ENCODE measurements at regions not wholly inside any gene's neighbourhood (a gene's known extent, or its start where the extent isn't known, plus 50 kb on each side); places are given as distances from the start of the nearest gene placed in this dataset.
"Not testable (repeated sequence)": the region's sequence is repeated elsewhere in the genome, so short reads cannot be mapped to it uniquely, and the experiment has no call there.

GRCh38 chr5:167415779-167416746 lies 875.4 kb upstream of the WWC1 start:
- no peak for DNase-seq (ENCODE audit: unreplicated experiment)
- POLR2A ChIA-PET, result no interaction called here
- Mint-ChIP-seq H3K4me3 (ENCODE audit: unreplicated experiment) (no peak overlapping the region), H3K27ac (ENCODE audit: low read depth, unreplicated experiment) (no peak overlapping the region), H3K27me3 (ENCODE audit: insufficient read depth, unreplicated experiment) (no peaks in the 10 kb centered on the region), H3K4me1 (ENCODE audit: insufficient read depth, unreplicated experiment) (peaks cover 16% of the 10 kb centered on the region), H3K36me3 (ENCODE audit: insufficient read depth, unreplicated experiment) (no peaks in the 10 kb centered on the region), H3K9me3 (ENCODE audit: unreplicated experiment) (no peaks in the 10 kb centered on the region)
- TF ChIP-seq CTCF (IDR thresholded peaks at IDR 0.05; ENCODE audit: unreplicated experiment), result no peak
- no TSS peak for BruUV-seq (replicated peaks)
- CTCF ChIA-PET, result no interaction called here
- intact Hi-C loops (cut with micrococcal nuclease), result no loop called here

GRCh38 chr5:167417662-167418061 lies 873.8 kb upstream of the WWC1 start:
- intact Hi-C loops (cut with micrococcal nuclease), result no loop called here
- CTCF ChIA-PET, result no interaction called here
- no peak for TF ChIP-seq CTCF (IDR thresholded peaks at IDR 0.05; ENCODE audit: unreplicated experiment)
- DNase-seq (ENCODE audit: unreplicated experiment), result no peak
- no peak overlapping the region for H3K27ac Mint-ChIP-seq (ENCODE audit: low read depth, unreplicated experiment)
- no peaks in the 10 kb centered on the region for H3K36me3 Mint-ChIP-seq (ENCODE audit: insufficient read depth, unreplicated experiment)
- H3K9me3 Mint-ChIP-seq (ENCODE audit: unreplicated experiment), result no peaks in the 10 kb centered on the region
- no TSS peak for BruUV-seq (replicated peaks)
- H3K27me3 Mint-ChIP-seq (ENCODE audit: insufficient read depth, unreplicated experiment), result no peaks in the 10 kb centered on the region
- POLR2A ChIA-PET, result interaction anchor here (0.7 kb wide), 1 partner anchor 11 kb away, joined by 4 read pairs; no protein-coding TSS in a partner anchor
- H3K4me1 Mint-ChIP-seq (ENCODE audit: insufficient read depth, unreplicated experiment), result peaks cover 13% of the 10 kb centered on the region
- no peak overlapping the region for H3K4me3 Mint-ChIP-seq (ENCODE audit: unreplicated experiment)

DNA sequence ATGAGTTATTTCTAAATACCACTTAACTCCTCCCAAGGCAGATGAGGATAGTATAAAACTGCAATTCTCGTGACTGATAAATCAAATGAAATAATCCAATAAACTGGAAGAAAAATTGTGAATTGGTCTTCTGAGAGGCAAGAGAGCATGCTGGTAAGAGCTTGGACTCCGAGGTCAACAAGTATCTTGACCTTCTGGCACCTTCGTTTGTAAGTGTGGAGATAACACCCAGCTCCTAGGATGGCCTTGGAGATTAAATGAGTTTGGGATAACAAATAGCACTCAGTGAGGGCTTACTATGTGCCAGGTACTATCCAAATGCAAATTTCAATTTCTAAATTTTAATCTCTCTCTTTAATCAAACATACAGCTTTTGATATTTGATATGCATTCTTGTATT lies 866.3 kb upstream of the WWC1 start:
- no peak for DNase-seq (ENCODE audit: unreplicated experiment)
- Mint-ChIP-seq H3K4me1 (ENCODE audit: insufficient read depth, unreplicated experiment) (peaks cover 15% of the 10 kb centered on the region), H3K36me3 (ENCODE audit: insufficient read depth, unreplicated experiment) (no peaks in the 10 kb centered on the region), H3K27ac (ENCODE audit: low read depth, unreplicated experiment) (no peak overlapping the region), H3K27me3 (ENCODE audit: insufficient read depth, unreplicated experiment) (no peaks in the 10 kb centered on the region), H3K9me3 (ENCODE audit: unreplicated experiment) (no peaks in the 10 kb centered on the region), H3K4me3 (ENCODE audit: unreplicated experiment) (no peak overlapping the region)
- no peak for TF ChIP-seq CTCF (IDR thresholded peaks at IDR 0.05; ENCODE audit: unreplicated experiment)
- CTCF ChIA-PET, result no interaction called here
- intact Hi-C loops (cut with micrococcal nuclease), result no loop called here
- POLR2A ChIA-PET, result interaction anchor here (0.6 kb wide), 1 partner anchor 62 kb away, joined by 3 read pairs; no protein-coding TSS in a partner anchor
- no TSS peak for BruUV-seq (replicated peaks)

DNA sequence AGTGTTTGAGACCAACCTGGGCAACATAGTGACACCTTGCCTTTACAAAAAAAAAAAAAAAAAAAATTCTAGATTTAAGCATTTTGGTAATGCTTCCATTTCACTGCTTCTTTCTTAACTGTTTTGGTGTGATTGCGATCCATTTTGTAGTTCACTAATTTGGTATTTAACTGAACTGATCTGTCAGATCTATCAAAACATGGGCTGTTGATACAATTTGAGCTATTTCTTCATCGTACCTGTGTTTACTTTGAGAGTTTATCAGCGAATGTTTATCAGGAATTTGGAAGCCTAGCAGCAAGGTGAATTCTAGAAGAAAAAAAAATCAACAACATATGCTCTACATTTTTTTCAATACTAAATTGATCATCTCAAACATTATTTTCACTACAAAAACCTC lies 864.9 kb upstream of the WWC1 start:
- peaks cover 15% of the 10 kb centered on the region for H3K4me1 Mint-ChIP-seq (ENCODE audit: insufficient read depth, unreplicated experiment)
- BruUV-seq (replicated peaks), result no TSS peak
- H3K9me3 Mint-ChIP-seq (ENCODE audit: unreplicated experiment), result no peaks in the 10 kb centered on the region

DNA sequence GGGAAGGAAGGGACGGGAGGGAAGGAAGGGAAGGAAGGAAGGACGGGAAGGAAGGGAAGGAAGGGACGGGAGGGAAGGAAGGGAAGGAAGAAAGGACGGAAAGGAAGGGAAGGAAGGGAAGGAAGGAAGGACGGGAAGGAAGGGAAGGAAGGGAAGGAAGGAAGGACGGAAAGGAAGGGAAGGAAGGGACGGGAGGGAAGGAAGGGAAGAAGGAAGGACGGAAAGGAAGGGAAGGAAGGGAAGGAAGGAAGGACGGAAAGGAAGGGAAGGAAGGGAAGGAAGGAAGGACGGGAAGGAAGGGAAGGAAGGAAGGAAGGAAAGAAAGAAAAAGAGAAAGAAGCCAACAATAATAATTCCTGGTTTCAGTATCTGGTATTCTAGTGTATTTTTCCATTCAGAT lies 863.8 kb upstream of the WWC1 start:
- H3K27me3 Mint-ChIP-seq (ENCODE audit: insufficient read depth, unreplicated experiment); POLR2A ChIA-PET; intact Hi-C loops (cut with micrococcal nuclease); H3K9me3 Mint-ChIP-seq (ENCODE audit: unreplicated experiment); H3K36me3 Mint-ChIP-seq (ENCODE audit: insufficient read depth, unreplicated experiment); BruUV-seq (replicated peaks); DNase-seq (ENCODE audit: unreplicated experiment); CTCF ChIA-PET; H3K4me3 Mint-ChIP-seq (ENCODE audit: unreplicated experiment); H3K27ac Mint-ChIP-seq (ENCODE audit: low read depth, unreplicated experiment): not testable (repeated sequence)
- peaks cover 15% of the 10 kb centered on the region for H3K4me1 Mint-ChIP-seq (ENCODE audit: insufficient read depth, unreplicated experiment)

More for the DNA sequence above, 864.9 kb upstream of the WWC1 start:
- CTCF ChIA-PET, result interaction anchor here (0.6 kb wide), 1 partner anchor 121 kb away, joined by 3 read pairs; no protein-coding TSS in a partner anchor
- H3K27ac Mint-ChIP-seq (ENCODE audit: low read depth, unreplicated experiment), result no peak overlapping the region
- intact Hi-C loops (cut with micrococcal nuclease), result no loop called here
- no peak overlapping the region for H3K4me3 Mint-ChIP-seq (ENCODE audit: unreplicated experiment)
- POLR2A ChIA-PET, result interaction anchor here (0.6 kb wide), 1 partner anchor 1791 kb away, joined by 3 read pairs; no protein-coding TSS in a partner anchor
- TF ChIP-seq CTCF (IDR thresholded peaks at IDR 0.05; ENCODE audit: unreplicated experiment), result no peak
- no peak for DNase-seq (ENCODE audit: unreplicated experiment)
- no peaks in the 10 kb centered on the region for H3K36me3 Mint-ChIP-seq (ENCODE audit: insufficient read depth, unreplicated experiment)
- H3K27me3 Mint-ChIP-seq (ENCODE audit: insufficient read depth, unreplicated experiment), result no peaks in the 10 kb centered on the region

Measured in MCF 10A (cell line).